ENCODE measurements at regions not wholly inside any gene's neighbourhood (a gene's known extent, or its start where the extent isn't known, plus 50 kb on each side); places are given as distances from the start of the nearest gene placed in this dataset.

- Histone ChIP-seq H3K4me2 (ENCODE audit: insufficient read depth, low read length) (no peak overlapping the region), H4K20me1 (ENCODE audit: insufficient read depth, low read length) (no peaks in the 10 kb centered on the region), H2AFZ (ENCODE audit: low read length) (no peak overlapping the region), H3K79me2 (ENCODE audit: insufficient read depth, low read length) (no peaks in the 10 kb centered on the region), H3K36me3 (ENCODE audit: insufficient read depth, low read length) (no peaks in the 10 kb centered on the region), H3K9me3 (ENCODE audit: low read depth, low read length) (no peaks in the 10 kb centered on the region), H3K4me1 (ENCODE audit: insufficient read depth, low read length) (no peaks in the 10 kb centered on the region), H3K27ac (ENCODE audit: low read depth, low read length) (no peak overlapping the region), H3K27me3 (ENCODE audit: insufficient read depth, low read length) (peaks cover 2% of the 10 kb centered on the region), H3K4me3 (ENCODE audit: insufficient read depth, low read length) (no peak overlapping the region)
- no peak for TF ChIP-seq CTCF (IDR thresholded peaks at IDR 0.05; ENCODE audit: extremely low read depth, low read depth, low read length)
- no peak for DNase-seq (ENCODE audit: insufficient read length, low spot score, missing footprints)
These were observed 128.7 kb upstream of the ECI2 start for GRCh38 chr6:4264081-4264480.

DNA sequence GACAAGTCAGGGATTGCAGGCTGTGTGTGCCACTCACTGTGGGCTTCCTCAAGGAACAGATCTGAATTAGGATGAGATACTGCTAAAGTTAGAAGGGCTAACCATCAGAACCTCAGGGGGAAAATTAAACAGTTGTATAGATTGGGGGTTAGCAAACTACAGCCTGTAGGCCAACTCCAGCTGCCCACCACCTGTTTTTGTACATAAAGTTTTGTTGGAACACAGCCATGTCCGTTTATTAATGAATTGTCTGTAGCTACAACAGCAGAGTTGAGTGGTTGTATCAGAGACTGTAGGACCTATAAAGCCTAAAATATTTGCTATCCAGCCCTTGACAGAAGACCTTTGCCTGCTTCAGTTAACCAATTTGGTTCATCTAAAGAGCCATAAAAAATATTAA is 127.2 kb upstream of the ECI2 start:
- TF ChIP-seq CTCF (IDR thresholded peaks at IDR 0.05; ENCODE audit: extremely low read depth, low read depth, low read length) = no peak
- no peaks in the 10 kb centered on the region for H3K36me3 ChIP-seq (ENCODE audit: insufficient read depth, low read length)
- H4K20me1 ChIP-seq (ENCODE audit: insufficient read depth, low read length) = no peaks in the 10 kb centered on the region
- H3K4me2 ChIP-seq (ENCODE audit: insufficient read depth, low read length) = no peak overlapping the region
- no peaks in the 10 kb centered on the region for H3K4me1 ChIP-seq (ENCODE audit: insufficient read depth, low read length)
- no peaks in the 10 kb centered on the region for H3K9me3 ChIP-seq (ENCODE audit: low read depth, low read length)
- H3K27me3 ChIP-seq (ENCODE audit: insufficient read depth, low read length) = peaks cover under 1% of the 10 kb centered on the region
- no peak for DNase-seq (ENCODE audit: insufficient read length, low spot score, missing footprints)
- no peak overlapping the region for H2AFZ ChIP-seq (ENCODE audit: low read length)
- H3K4me3 ChIP-seq (ENCODE audit: insufficient read depth, low read length) = no peak overlapping the region
- H3K27ac ChIP-seq (ENCODE audit: low read depth, low read length) = no peak overlapping the region
- H3K79me2 ChIP-seq (ENCODE audit: insufficient read depth, low read length) = no peaks in the 10 kb centered on the region

- Histone ChIP-seq H3K4me3 (ENCODE audit: insufficient read depth, low read length) (no peak overlapping the region), H3K36me3 (ENCODE audit: insufficient read depth, low read length) (no peaks in the 10 kb centered on the region), H2AFZ (ENCODE audit: low read length) (no peak overlapping the region), H3K4me2 (ENCODE audit: insufficient read depth, low read length) (no peak overlapping the region), H3K9me3 (ENCODE audit: low read depth, low read length) (no peaks in the 10 kb centered on the region), H4K20me1 (ENCODE audit: insufficient read depth, low read length) (no peaks in the 10 kb centered on the region), H3K27me3 (ENCODE audit: insufficient read depth, low read length) (no peaks in the 10 kb centered on the region), H3K79me2 (ENCODE audit: insufficient read depth, low read length) (no peaks in the 10 kb centered on the region), H3K27ac (ENCODE audit: low read depth, low read length) (no peak overlapping the region), H3K4me1 (ENCODE audit: insufficient read depth, low read length) (no peaks in the 10 kb centered on the region)
- DNase-seq (ENCODE audit: insufficient read length, low spot score, missing footprints) = no peak
- TF ChIP-seq CTCF (IDR thresholded peaks at IDR 0.05; ENCODE audit: extremely low read depth, low read depth, low read length) = no peak
These were observed 124.0 kb upstream of the ECI2 start for GRCh38 chr6:4259391-4259790.

- no peak for TF ChIP-seq CTCF (IDR thresholded peaks at IDR 0.05; ENCODE audit: extremely low read depth, low read depth, low read length)
- Histone ChIP-seq H2AFZ (ENCODE audit: low read length) (no peak overlapping the region), H3K27ac (ENCODE audit: low read depth, low read length) (no peak overlapping the region), H3K36me3 (ENCODE audit: insufficient read depth, low read length) (no peaks in the 10 kb centered on the region), H4K20me1 (ENCODE audit: insufficient read depth, low read length) (no peaks in the 10 kb centered on the region), H3K79me2 (ENCODE audit: insufficient read depth, low read length) (no peaks in the 10 kb centered on the region), H3K4me1 (ENCODE audit: insufficient read depth, low read length) (peaks cover 6% of the 10 kb centered on the region), H3K4me3 (ENCODE audit: insufficient read depth, low read length) (no peak overlapping the region), H3K4me2 (ENCODE audit: insufficient read depth, low read length) (no peak overlapping the region), H3K27me3 (ENCODE audit: insufficient read depth, low read length) (no peaks in the 10 kb centered on the region), H3K9me3 (ENCODE audit: low read depth, low read length) (no peaks in the 10 kb centered on the region)
- no peak for DNase-seq (ENCODE audit: insufficient read length, low spot score, missing footprints)
These were observed 123.4 kb upstream of the ECI2 start for GRCh38 chr6:4258733-4259132.
